Thoracic aorta (tissue), 2 donors: ENCODE measurements at regions not wholly inside any gene's neighbourhood (a gene's known extent, or its start where the extent isn't known, plus 50 kb on each side); places are given as distances from the start of the nearest gene placed in this dataset.

Experiments used
- ATAC-seq: fragments of 150-250 bp; one replicate; pipeline ENCODE4 v1.8.0; 2017; ENCODE audit warnings: low read depth; ENCODE audit not compliant: insufficient number of reproducible peaks, low FRiP score
- DNase-seq: peaks from one replicate; pipeline ENCODE4 v3.0.0-alpha.2; 2020; ENCODE audit warnings: low spot score
- H3K27ac ChIP-seq, 2 donors: fragments of 200-600 bp; sonication (generic); 1 replicate in 1 of 2; 2 replicates in 1 of 2; pipeline ENCODE4 v1.5.1; 2016; ENCODE audit warnings: mild to moderate bottlenecking in 2 of 2, moderate library complexity in 2 of 2
- H3K27me3 ChIP-seq: fragments of 200-600 bp; sonication (generic); replicated peaks from 2 replicates; pipeline ENCODE4 v1.6.0; 2016; ENCODE audit warnings: mild to moderate bottlenecking; ENCODE audit not compliant: insufficient read depth
- H3K36me3 ChIP-seq: fragments of 200-600 bp; sonication (generic); one replicate; pipeline ENCODE4 v1.5.1; 2016
- H3K4me1 ChIP-seq, 2 donors: fragments of 200-600 bp; sonication (generic); 1 replicate in 1 of 2; 2 replicates in 1 of 2; pipeline versions ENCODE4 v1.5.1 to v1.6.0; 2016; ENCODE audit warnings: low read depth in 2 of 2, mild to moderate bottlenecking in 1 of 2; ENCODE audit not compliant: control insufficient read depth in 1 of 2
- H3K4me3 ChIP-seq: fragments of 200-600 bp; sonication (generic); 2 replicates; pipeline ENCODE4 v1.5.1; 2016; ENCODE audit warnings: mild to moderate bottlenecking
- H3K9me3 ChIP-seq: fragments of 200-600 bp; sonication (generic); 2 replicates; pipeline ENCODE4 v1.5.1; 2016
- TF ChIP-seq, protein P1 (sequence below): fragments of 200-600 bp; sonication (generic); IDR thresholded peaks from one replicate; pipeline ENCODE4 v1.5.1; 2019; ENCODE audit warnings: antibody characterized with exemption

DNA sequence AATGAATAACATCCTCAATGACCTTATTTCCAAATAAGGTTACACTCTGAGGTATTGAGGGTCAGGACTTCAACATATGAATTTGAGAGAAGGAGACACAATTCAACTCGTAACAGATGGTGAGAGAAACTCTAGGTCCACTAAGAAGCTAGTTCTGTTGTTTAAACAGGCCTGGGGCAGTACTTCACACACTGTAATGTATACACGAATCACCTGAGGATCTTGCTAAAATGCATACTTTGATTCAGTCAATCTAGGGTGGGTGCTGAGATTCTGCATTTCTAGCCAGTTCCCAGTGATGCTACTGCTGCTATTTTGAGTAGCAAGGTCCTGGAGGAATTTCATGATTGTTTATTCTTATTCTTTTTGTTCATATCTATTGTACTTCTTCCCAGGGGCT, 186.8 kb downstream of the SATB1 start:
- Histone ChIP-seq H3K9me3 (no peaks in the 10 kb centered on the region), H3K27me3 (no peaks in the 10 kb centered on the region), H3K27ac (no peak overlapping the region), H3K4me1 (peaks cover 0 to 6% of the 10 kb centered on the region in 2 donors), H3K4me3 (no peak overlapping the region), H3K36me3 (no peaks in the 10 kb centered on the region)
- ATAC-seq = no peak
- TF ChIP-seq, protein P1, sequence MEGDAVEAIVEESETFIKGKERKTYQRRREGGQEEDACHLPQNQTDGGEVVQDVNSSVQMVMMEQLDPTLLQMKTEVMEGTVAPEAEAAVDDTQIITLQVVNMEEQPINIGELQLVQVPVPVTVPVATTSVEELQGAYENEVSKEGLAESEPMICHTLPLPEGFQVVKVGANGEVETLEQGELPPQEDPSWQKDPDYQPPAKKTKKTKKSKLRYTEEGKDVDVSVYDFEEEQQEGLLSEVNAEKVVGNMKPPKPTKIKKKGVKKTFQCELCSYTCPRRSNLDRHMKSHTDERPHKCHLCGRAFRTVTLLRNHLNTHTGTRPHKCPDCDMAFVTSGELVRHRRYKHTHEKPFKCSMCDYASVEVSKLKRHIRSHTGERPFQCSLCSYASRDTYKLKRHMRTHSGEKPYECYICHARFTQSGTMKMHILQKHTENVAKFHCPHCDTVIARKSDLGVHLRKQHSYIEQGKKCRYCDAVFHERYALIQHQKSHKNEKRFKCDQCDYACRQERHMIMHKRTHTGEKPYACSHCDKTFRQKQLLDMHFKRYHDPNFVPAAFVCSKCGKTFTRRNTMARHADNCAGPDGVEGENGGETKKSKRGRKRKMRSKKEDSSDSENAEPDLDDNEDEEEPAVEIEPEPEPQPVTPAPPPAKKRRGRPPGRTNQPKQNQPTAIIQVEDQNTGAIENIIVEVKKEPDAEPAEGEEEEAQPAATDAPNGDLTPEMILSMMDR = no peak
- no peak for DNase-seq

DNA sequence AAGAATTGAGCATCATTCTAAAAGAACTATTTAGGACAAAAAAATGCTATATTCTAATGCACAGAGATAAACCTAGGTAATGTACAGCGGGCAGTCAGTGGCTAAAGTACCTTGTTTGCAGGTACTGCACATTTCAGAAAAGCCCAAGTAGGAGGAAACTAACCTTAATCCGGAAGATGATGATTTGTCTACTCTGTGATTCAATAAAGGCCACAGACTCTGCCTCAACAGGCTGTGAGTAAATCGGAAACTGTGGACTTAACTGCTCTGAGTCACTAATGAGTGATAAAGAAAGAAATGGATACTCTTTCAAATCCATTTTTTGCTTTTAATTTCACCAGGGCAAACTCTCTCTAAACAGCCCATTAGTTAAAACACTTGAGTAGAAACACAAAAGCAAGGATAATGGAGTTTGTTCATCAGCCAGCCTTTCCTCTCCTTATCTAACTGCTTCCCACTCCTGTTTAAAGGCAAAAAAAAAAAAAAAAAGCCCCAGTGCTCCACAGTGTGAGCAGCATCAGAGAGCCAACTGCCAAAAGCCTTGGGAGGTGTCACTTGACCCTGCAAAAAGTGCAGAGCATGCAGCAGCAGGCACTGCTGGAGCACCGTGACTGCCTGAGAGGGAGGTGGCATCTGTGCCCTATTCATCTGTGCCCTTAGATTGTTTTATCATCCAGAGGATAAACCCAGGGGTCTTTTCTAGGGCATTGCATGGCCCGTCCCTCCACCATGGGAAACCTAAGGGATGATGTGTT, 187.7 kb downstream of the SATB1 start:
- DNase-seq (no peak), ATAC-seq (no peak)
- H3K4me3 ChIP-seq = no peak overlapping the region
- H3K27me3 ChIP-seq = no peaks in the 10 kb centered on the region
- H3K36me3 ChIP-seq = no peaks in the 10 kb centered on the region
- no peak overlapping the region for H3K27ac ChIP-seq
- H3K4me1 ChIP-seq = peaks cover 0 to 6% of the 10 kb centered on the region in 2 donors
- TF ChIP-seq, protein P1 = no peak
- no peaks in the 10 kb centered on the region for H3K9me3 ChIP-seq

DNA sequence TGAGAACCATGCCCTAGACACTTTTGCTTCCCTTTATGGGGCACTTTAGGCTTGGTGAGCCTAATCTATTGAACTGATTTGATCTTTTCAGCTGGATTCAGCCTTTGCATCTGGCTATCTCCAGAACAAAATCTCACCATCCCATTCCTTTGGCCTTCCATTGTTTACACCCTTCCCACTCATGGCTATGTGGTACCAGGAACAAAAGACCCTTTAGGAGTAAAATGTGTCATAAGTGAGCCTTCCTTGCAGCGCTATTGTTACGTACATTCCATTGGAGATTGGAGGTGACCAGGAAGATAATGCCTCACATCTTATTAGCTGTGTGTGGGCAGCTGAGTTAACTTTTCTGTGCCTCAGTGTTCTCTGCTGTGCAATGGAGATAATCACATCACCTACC, 188.4 kb downstream of the SATB1 start:
- TF ChIP-seq, protein P1 = no peak
- Histone ChIP-seq H3K9me3 (no peaks in the 10 kb centered on the region), H3K27me3 (no peaks in the 10 kb centered on the region), H3K27ac (no peak overlapping the region), H3K36me3 (no peaks in the 10 kb centered on the region), H3K4me1 (peaks cover 0 to 6% of the 10 kb centered on the region in 2 donors), H3K4me3 (no peak overlapping the region)
- ATAC-seq = no peak
- DNase-seq = no peak

DNA sequence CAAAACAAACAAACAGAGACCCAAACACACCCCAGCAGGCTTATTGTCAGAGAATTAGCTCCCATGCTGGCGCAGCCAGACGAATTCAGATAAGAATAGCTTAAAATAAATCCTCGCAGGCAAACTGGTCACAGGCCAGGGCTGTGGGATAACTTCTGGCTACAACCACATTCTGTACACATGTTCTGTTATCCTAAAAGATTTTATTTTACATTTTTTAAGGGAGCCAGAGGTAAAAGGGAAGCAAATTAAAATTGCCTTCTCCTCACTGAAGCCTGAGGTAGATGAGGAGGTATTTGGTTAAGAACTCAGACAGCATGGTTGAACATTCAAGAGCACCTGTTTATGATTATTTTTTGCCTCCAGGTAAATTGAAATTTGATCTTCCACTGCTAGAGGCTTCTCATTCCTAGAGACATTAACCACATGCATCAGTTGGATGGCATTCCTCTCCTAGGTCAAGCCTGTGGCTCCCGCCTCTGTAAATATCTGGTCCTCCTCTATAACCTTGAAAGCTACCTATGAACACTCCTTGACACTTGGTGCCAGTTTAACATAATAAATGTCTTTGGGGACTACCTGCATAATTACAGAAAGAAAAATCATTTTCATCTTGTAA, 190.3 kb downstream of the SATB1 start:
- Histone ChIP-seq H3K27ac (no peak overlapping the region), H3K36me3 (no peaks in the 10 kb centered on the region), H3K4me3 (no peak overlapping the region), H3K9me3 (no peaks in the 10 kb centered on the region), H3K27me3 (no peaks in the 10 kb centered on the region), H3K4me1 (peaks cover 0 to 6% of the 10 kb centered on the region in 2 donors)
- ATAC-seq (no peak), DNase-seq (no peak)
- TF ChIP-seq, protein P1 = no peak

DNA sequence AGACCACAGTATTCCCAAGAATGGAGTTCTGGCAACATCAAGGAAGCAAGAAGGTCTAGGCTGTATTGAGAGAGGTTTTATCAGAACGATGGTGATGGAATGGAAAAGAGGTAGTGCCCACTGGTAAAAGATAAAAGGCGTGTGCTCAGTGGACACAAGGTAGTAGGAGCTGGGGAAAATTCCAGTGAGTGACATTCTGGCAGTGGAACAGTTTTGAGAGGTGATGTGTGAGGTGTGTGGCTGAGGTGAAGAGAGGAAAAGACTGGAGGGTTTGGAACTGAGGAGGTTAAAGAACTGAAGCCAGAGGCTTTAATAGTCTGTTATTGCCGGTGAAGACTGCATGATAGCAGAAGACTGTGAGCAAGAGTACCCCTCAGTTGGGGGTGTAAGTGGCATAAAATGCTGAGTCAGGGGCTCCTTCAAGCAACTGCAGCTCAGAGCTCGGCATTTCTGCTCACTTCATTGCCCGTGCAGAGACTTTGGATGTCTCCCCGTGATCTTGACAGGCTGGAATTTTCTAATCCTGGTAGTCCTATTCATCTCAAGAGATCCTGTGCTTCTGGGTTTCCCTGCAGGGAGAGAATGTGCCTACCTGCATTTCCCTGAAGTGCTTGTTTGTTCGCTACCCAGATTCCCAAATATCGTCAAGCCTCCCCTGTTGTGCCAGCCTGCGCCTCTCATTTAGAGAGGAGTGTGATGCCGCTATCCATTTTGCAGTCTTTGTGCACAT, 191.0 kb downstream of the SATB1 start:
- no peaks in the 10 kb centered on the region for H3K9me3 ChIP-seq
- TF ChIP-seq, protein P1 = no peak
- H3K4me1 ChIP-seq = peaks cover 0 to 6% of the 10 kb centered on the region in 2 donors
- DNase-seq = no peak
- no peaks in the 10 kb centered on the region for H3K27me3 ChIP-seq
- no peaks in the 10 kb centered on the region for H3K36me3 ChIP-seq
- H3K4me3 ChIP-seq = no peak overlapping the region
- H3K27ac ChIP-seq = no peak overlapping the region
- no peak for ATAC-seq
